Upper lobe of left lung (tissue), 4 donors: ENCODE measurements at regions not wholly inside any gene's neighbourhood (a gene's known extent, or its start where the extent isn't known, plus 50 kb on each side); places are given as distances from the start of the nearest gene placed in this dataset.
"Not testable (repeated sequence)": the region's sequence is repeated elsewhere in the genome, so short reads cannot be mapped to it uniquely, and the experiment has no call there.

ENCODE experiments used
- EP300 ChIP-seq, 4 donors: sonication (generic); formaldehyde crosslinking; IDR thresholded peaks; one replicate each; pipeline ENCODE4 v1.5.1; 2017; ENCODE audit warnings: antibody characterized with exemption in 4 of 4, control low read depth in 2 of 4
- POLR2A ChIP-seq, 4 donors: fragments of 450-650 bp; IDR thresholded peaks; one replicate each; pipeline ENCODE4 v1.5.1; 2016 to 2017; ENCODE audit warnings: antibody characterized with exemption in 4 of 4, mild to moderate bottlenecking in 2 of 4
- POLR2AphosphoS5 ChIP-seq, 2 donors: sonication (generic); formaldehyde crosslinking; IDR thresholded peaks; one replicate each; pipeline ENCODE4 v1.5.1; 2017; ENCODE audit warnings: antibody characterized with exemption in 2 of 2

GRCh38 chr6:109915748-109916147 lies 62.4 kb upstream of the GPR6 start:
- TF ChIP-seq POLR2A, POLR2AphosphoS5, EP300 (IDR thresholded peaks at IDR 0.05): not testable (repeated sequence)
